Midbrain (tissue), 1 donor: ENCODE measurements at regions not wholly inside any gene's neighbourhood (a gene's known extent, or its start where the extent isn't known, plus 50 kb on each side); places are given as distances from the start of the nearest gene placed in this dataset.

Source experiments
- DNase-seq: peaks from one replicate; lab custom pipeline; 2025; lab: John Stamatoyannopoulos, UW

DNA sequence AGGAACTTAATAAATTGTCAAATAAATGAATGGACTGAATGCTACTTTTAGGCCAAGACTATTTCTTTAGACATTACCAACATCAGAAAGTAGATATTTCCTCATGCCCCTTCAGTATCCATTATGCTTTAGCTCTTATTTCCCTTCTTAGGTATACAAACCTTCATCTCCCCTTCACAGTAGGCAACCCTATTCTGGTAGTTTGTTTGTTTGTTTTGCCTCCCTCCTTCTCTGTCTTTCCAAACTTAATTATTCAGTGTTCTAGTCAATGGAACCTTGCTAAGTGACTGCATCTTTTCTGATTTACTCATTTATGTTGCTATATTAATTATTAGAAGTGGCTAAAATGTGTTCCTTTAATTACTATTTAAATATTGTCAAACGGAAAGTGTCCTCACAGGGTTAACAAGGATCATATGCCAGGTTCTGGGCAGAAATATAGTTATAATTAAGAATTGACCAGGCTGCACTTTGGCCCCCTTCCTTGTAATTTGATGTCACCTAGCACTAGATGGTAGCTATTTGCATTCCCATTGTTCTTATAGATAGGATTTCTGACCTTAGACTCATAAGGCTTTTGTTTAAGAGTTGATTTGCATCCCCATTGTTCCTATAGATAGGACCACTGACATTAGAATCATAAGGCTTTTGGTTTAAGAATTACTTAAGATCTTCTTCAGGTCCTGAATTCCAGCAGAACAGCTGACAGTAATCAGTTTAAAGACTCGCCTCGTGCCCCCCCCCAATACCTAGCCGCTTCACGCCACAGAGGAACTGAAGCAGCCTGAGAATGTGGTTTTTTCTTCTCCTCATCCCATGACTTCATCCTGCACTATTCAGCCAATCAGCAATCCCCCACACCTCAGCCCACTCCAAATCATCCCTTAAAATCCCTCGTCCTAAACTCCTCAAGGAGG is 84.4 kb upstream of the NUDT12 start:
- DNase-seq: no peak

DNA sequence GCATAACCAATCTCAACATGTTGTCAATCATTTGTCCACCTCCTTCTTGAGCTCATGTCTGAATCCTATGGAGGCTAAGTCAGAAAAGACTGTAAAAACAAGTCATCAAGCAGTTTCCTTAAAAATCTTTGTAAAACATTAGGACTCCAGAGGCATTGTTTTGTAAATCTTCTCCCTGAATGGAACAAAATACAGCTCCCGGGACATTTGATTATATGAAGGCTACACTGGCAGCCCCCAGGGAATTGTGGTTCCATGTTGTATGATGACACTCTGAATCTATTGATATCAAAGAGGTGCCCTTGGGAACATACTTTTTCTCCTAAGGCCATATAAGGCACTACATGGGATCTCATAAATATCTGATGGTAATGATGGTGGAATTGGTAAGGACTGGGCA is 83.2 kb upstream of the NUDT12 start:
- no peak for DNase-seq

DNA sequence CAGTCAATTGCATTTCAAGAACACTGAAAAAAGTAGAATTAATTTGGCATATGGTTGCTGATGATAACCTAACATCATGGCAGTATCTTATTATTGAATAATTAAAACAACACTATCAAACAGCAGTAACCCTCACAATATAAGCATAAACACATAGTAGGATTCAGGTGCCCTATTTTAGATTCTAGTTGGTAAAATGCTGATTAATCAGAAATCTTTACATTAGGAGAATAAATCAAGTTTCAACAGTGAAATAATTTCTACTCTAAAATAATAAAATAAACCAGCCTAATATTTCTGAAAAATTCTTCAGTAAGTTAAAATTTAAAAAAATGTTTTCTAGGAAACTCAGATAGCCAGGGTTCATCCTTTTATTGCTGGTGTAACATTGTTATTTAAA is 76.4 kb upstream of the NUDT12 start:
- no peak for DNase-seq

DNA sequence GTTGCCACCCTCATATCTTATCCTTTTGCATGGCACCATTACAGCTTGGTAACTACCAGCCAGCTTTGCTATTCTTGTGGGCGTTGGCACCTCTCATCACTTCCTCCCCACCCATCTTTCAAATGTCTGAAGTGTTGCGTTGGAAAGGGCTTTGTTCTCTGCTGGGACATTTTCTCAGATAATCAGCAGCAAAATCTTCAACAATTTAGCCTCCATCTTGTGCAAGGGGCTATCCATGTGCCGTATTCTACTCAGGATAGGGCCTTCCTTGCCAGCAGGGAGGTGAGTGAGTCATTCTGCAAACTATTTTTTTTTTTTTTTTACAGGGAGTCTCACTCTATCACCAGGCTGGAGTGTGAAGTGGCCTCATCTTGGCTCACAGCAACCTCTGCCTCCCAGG is 62.1 kb upstream of the NUDT12 start:
- DNase-seq: no peak

DNA sequence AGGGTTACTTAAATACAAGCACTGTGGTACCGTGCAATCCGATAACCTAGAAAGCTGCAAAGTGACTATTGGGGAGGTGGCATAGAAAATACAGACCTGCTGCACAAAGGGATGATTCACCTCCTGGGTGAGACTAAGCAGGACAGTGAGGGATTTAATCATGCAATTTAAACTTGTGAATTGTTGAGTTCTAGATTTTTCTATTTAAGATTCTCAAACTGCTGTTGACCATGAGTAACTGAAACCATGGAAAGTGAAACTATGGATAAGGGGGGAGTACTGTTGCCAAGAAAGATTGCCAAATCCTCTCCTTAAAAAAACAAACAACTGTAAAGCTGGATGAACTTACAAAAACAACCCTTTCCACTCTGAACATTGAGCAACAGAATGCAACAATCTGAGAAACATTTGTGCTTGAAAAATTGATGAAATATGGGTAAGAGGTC is 61.5 kb upstream of the NUDT12 start:
- DNase-seq: no peak

DNA sequence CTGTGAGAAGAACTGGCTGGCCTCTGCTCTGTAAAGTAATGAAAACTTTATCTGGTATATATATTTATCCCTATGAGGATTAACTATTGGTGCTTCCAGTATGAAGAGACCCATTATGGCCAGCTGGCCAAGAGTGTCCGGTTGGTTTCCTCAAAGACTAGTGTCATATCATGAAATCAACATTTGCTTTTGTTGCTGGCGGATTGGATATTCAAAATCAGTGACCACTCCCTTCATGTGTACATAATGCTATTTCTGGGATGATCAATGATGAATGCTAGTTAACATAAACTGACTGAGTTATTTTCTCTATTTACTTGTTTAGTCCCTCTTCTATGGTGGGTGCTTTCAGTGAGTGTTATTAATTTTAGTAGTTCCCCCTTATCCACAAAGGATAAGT is 60.8 kb upstream of the NUDT12 start:
- no peak for DNase-seq

DNA sequence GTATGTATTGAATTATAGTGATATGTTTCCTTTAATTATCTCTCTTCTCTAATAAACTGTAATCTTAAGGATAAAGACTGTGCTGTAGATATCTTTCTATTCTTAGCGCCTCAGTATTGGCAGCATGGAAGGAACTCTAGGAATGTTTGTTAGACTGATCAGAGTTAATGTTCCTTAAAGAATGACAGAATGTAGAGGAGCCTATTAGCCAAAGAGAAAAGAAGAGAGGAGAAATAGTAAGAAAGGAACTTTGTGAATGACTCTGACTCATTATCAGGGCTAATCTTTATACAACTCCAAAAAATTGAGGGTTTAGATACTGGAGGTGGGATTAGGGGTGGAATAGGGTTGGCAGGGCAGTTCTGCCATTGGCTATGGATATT is 59.0 kb upstream of the NUDT12 start:
- DNase-seq: no peak

DNA sequence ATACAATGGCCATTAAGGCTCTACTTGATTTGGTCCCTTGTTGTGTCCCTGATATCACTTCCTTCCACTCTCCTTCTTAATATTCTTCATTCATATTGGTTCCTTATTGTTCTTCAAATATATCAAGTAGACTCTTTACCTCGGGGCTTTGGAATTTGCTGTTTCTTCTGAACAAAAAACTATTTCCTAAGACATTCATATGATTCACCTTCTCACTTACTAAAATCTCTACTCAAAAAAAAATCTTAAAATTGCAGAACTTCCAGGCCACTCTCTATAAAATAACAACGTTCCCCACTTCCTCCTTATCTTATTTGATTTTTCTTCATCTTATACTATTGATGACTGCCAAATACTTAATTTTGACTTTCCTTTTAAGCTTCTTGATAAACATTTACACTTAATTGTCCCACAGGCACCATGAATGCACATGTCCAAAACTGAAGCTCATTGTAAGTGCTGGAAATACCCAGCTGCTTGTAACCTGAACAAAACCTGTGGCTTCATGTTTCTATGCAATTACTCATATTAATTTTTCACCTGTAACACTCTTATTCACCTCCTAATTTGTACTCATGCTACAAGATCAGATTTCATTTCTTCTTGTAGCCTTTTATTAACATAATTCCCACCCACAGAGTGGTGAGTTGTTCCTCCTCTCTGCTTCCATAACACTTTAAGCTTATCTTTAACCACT is 58.4 kb upstream of the NUDT12 start:
- no peak for DNase-seq

DNA sequence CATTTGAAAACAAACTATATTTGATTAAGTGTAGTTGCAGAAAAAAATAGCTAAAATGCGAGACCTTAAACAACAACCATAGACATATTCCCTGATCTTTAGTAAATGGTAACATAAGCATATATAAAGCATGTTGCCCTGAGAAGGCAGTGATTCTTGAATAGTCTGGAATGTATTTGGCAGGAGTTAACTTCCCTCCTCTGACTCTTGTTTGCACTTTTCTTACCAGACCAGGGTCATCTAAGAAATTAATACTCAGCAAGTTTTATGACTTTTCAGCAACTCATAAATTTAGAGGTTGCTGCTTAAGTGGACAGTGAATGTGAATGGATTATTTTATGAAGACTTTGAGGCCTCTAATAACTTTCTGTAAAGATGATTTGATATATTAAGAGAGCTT is 55.3 kb upstream of the NUDT12 start:
- no peak for DNase-seq

DNA sequence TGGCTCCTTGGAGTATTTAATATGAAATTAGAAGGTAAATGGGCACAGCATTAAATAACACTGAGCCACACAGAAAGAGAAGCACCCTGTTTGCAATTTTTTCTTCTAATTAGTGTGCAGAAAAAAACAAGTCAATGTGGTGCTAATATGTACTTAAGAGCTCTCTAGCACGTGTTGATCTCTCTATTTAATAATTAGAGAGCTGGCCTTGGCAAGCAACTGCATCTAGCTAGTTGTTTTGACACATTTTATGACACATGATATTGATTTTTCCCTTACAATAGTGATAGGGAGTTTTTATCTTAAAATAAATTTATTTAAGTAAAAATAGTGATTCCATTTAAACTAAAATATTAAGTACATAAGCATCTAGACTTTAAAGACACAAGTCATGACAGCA is 54.5 kb upstream of the NUDT12 start:
- DNase-seq: no peak

DNA sequence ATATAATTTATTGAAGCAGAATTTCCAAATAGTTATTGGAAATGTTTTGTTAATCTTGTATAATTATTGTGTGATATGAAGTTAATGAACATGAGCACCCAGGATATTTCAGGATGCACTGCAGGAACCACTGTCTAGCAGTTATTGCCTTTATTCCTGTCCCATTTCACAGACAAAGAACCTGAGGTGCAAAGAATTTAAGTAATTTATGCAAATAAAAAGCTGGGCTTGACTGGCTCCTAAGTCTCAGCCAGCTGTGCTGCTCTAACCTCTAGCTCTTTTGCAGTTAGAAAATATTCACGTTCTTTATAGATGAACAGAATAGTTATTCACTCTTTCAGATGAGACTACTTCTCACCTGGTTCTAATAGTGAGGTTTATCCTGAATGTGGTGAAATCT is 50.0 kb upstream of the NUDT12 start:
- DNase-seq: no peak
